Stimulated activated naive B cell treated with anti-CD40 and anti-IgM and Interleukin-4, amounts not matched to agents 10 μg/mL and 1 μg/mL and 100 μg/mL, for 72 hours (primary cell): ENCODE measurements at regions not wholly inside any gene's neighbourhood (a gene's known extent, or its start where the extent isn't known, plus 50 kb on each side); places are given as distances from the start of the nearest gene placed in this dataset.
A peak's percentile ranks its signal among the peaks of the same experiment; 100 is the strongest.
"Not testable (repeated sequence)": the region's sequence is repeated elsewhere in the genome, so short reads cannot be mapped to it uniquely, and the experiment has no call there.

Experiments used
- ATAC-seq, 2 donors: fragments of 150-1000 bp; cut with Tn5 transposase; replicated peaks; 2 replicates each; pipeline ENCODE4 v1.10.0; 2021; ENCODE audit warnings: moderate library complexity in 1 of 2
- DNase-seq: peaks from one replicate; pipeline ENCODE4 v3.0.0; 2021
- H3K27ac Mint-ChIP-seq: one replicate; pipeline ENCODE4 v1.8.0; 2022; ENCODE audit warnings: mild to moderate bottlenecking, mixed read lengths
- H3K27me3 Mint-ChIP-seq, 2 donors: one replicate each; pipeline ENCODE4 v1.8.0; 2022; ENCODE audit warnings: mixed read lengths in 2 of 2
- H3K36me3 Mint-ChIP-seq, 2 donors: one replicate each; pipeline ENCODE4 v1.8.0; 2022; ENCODE audit warnings: mixed read lengths in 2 of 2, mild to moderate bottlenecking in 1 of 2
- H3K4me1 Mint-ChIP-seq, 2 donors: one replicate each; pipeline ENCODE4 v1.8.0; 2022; ENCODE audit warnings: mixed read lengths in 2 of 2, mild to moderate bottlenecking in 1 of 2
- H3K4me3 Mint-ChIP-seq, 2 donors: one replicate each; pipeline ENCODE4 v1.8.0; 2022; ENCODE audit warnings: mild to moderate bottlenecking in 2 of 2, mixed read lengths in 2 of 2, moderate library complexity in 1 of 2
- H3K9me3 Mint-ChIP-seq, 2 donors: one replicate each; pipeline ENCODE4 v1.8.0; 2022; ENCODE audit warnings: mixed read lengths in 2 of 2, mild to moderate bottlenecking in 1 of 2

GRCh38 chr2:158866082-158866481 lies 71.0 kb downstream of the DAPL1 start:
- not testable (repeated sequence) for H3K36me3 Mint-ChIP-seq, H3K9me3 Mint-ChIP-seq, DNase-seq, H3K4me3 Mint-ChIP-seq, H3K4me1 Mint-ChIP-seq, H3K27me3 Mint-ChIP-seq, ATAC-seq, H3K27ac Mint-ChIP-seq

DNA sequence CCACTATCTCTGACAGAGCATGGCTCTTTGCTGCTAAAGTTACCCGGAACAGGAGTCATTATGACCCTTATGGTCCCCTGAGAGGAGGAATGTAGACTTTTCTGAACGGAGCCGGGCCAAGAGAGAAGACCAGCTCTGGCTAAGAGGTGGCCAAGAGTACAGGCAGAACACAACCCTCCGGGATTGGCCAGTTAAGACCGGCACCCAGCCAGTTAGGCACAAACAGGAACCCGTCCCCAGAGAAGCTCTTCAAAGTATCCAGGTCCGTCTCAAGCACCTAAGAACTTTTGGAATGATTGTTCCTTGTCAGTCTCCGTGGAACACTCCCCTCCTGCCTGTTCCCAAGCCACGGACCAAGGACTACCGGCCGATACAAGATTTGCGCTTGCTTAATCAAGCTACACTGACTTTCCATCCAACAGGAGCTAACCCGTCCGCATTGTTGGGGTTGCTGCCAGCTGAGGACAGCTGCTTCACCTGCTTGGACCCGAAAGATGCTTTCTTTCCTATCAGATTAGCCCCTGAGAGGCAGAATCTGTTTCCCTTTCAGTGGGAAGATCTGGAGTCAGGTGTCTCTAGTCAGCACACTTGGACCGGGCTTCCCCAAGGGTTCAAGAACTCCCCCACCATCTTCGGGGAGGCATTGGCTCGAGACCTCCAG lies 72.5 kb downstream of the DAPL1 start:
- not testable (repeated sequence) for H3K4me1 Mint-ChIP-seq, H3K4me3 Mint-ChIP-seq, ATAC-seq, H3K27ac Mint-ChIP-seq, H3K36me3 Mint-ChIP-seq, H3K27me3 Mint-ChIP-seq, H3K9me3 Mint-ChIP-seq, DNase-seq

DNA sequence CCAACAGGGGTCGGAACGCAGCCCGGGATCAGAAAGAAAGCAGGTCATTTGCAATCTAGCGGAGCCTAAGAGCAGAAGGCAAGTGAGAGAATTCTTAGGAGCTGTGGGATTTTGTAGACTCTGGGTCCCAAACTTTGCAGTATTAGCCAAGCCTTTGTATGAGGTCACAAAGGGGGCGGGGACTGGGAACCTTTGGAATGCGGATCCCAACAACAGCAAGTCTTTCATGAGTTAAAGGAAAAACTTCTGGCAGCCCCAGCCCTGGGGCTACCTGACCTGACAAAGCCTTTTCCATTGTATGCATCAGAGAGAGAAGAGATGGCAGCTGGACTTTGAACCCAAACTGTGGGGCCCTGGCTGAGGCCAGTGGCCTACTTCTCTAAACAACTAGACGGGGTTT lies 73.3 kb downstream of the DAPL1 start:
- not testable (repeated sequence) for H3K9me3 Mint-ChIP-seq, DNase-seq, H3K27me3 Mint-ChIP-seq, H3K36me3 Mint-ChIP-seq, H3K4me1 Mint-ChIP-seq, ATAC-seq, H3K4me3 Mint-ChIP-seq, H3K27ac Mint-ChIP-seq

DNA sequence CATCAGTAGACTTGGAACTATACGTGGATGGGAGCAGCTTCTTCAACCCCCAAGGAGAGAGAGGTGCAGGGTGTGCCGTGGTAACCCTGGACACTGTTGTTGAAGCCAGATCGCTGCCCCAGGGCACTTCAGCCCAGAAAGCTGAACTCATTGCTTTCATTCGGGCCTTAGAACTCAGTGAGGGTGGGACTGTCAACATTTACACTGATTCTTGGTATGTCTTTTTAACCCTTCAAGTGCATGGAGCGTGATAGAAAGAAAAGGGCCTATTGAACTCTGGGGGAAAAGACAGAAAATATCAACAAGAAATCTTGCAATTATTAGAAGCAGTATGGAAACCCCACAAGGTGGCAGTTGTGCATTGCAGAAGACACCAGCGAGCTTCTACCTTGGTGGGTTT lies 74.0 kb downstream of the DAPL1 start:
- H3K36me3 Mint-ChIP-seq, H3K4me3 Mint-ChIP-seq, H3K27me3 Mint-ChIP-seq, DNase-seq, ATAC-seq, H3K27ac Mint-ChIP-seq, H3K9me3 Mint-ChIP-seq, H3K4me1 Mint-ChIP-seq: not testable (repeated sequence)

- H3K27ac Mint-ChIP-seq, H3K36me3 Mint-ChIP-seq, H3K9me3 Mint-ChIP-seq, ATAC-seq, DNase-seq, H3K4me3 Mint-ChIP-seq, H3K4me1 Mint-ChIP-seq, H3K27me3 Mint-ChIP-seq: not testable (repeated sequence)
Measured at GRCh38 chr2:158869609-158870008, 74.5 kb downstream of the DAPL1 start.

- Mint-ChIP-seq H3K27me3 (peaks cover 3 to 6% of the 10 kb centered on the region in 2 donors), H3K9me3 (no peaks in the 10 kb centered on the region), H3K36me3 (no peaks in the 10 kb centered on the region), H3K4me1 (no peaks in the 10 kb centered on the region), H3K4me3 (no peak overlapping the region), H3K27ac (no peak overlapping the region)
- DNase-seq (no peak), ATAC-seq (no peak)
Measured at GRCh38 chr2:158878003-158878402, 82.9 kb downstream of the DAPL1 start.

DNA sequence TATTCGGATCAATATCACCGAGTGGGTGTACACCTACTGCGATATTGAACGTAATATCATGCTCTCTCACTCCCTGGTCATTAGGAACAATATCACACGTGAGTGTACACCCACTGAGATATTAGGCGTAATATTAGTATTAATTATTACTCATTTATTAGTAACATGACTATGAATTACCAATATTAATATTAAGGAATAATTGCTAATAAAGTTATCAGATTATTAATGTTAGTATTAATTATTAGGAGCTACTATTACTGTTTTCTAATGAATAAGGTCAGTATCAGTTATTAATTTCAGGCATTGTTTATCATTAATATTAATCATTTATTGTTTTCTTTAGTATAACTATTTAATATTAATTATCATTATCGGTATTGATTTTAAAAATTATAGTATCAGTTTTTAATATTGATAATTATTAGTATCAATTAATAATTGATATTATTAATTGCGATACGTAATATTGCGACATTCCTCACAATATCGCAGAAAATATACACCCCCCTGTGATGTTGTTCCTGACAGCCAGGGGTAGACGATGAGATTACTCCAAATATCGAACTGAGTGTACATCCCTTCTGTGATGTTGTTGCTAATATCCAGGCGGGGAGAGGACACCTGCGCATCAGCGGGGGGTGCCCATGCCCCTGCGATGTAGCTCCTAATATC lies 84.2 kb downstream of the DAPL1 start:
- H3K36me3 Mint-ChIP-seq = no peaks in the 10 kb centered on the region

DNA sequence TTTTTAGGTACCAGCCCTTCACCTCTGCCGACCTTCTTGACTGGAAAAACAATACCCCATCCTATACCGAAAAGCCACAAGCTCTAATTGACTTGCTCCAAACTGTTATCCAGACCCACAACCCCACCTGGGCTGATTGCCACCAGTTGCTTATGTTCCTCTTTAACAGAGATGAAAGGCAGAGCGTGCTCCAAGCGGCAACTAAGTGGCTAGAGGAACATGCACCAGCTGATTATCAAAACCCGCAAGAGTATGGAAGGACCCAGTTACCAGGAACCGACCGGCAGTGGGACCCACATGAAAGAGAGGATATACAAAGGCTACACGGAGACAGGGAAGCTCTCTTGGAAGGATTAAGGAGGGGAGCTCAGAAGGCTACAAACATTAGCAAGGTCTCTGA lies 86.1 kb upstream of the TANC1 start:
- Mint-ChIP-seq H3K27me3 (peaks cover 9 to 12% of the 10 kb centered on the region in 2 donors), H3K9me3 (no peaks in the 10 kb centered on the region), H3K36me3 (no peaks in the 10 kb centered on the region)

More for the DNA sequence above, 84.2 kb downstream of the DAPL1 start:
- no peaks in the 10 kb centered on the region for H3K9me3 Mint-ChIP-seq
- H3K4me1 Mint-ChIP-seq = no peaks in the 10 kb centered on the region
- no peak for DNase-seq
- ATAC-seq = no peak
- no peak overlapping the region for H3K4me3 Mint-ChIP-seq
- no peak overlapping the region for H3K27ac Mint-ChIP-seq
- peaks cover 3 to 6% of the 10 kb centered on the region in 2 donors for H3K27me3 Mint-ChIP-seq

DNA sequence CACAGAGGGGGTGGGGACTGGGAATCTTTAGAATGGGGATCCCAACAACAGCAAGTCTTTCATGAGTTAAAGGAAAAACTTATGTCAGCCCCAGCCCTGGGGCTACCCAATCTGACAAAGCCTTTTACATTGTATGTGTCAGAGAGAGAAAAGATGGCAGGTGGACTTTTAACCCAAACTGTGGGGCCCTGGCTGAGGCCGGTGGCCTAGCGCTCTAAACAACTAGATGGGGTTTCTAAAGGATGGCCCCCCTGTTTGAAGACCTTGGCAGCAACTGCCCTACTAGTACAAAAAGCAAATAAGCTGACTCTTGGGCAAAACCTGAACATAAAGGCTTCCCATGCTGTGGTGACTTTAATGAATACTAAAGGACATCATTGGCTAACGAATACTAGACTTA lies 83.9 kb upstream of the TANC1 start:
- H3K36me3 Mint-ChIP-seq, ATAC-seq, H3K4me3 Mint-ChIP-seq, DNase-seq, H3K4me1 Mint-ChIP-seq, H3K27ac Mint-ChIP-seq, H3K9me3 Mint-ChIP-seq: not testable (repeated sequence)
- peaks cover 9 to 12% of the 10 kb centered on the region in 2 donors for H3K27me3 Mint-ChIP-seq

More for the DNA sequence above, 86.1 kb upstream of the TANC1 start:
- no peak overlapping the region for H3K4me3 Mint-ChIP-seq
- H3K4me1 Mint-ChIP-seq = peaks cover 0 to 5% of the 10 kb centered on the region in 2 donors
- no peak overlapping the region for H3K27ac Mint-ChIP-seq
- no peak for ATAC-seq
- DNase-seq = no peak

DNA sequence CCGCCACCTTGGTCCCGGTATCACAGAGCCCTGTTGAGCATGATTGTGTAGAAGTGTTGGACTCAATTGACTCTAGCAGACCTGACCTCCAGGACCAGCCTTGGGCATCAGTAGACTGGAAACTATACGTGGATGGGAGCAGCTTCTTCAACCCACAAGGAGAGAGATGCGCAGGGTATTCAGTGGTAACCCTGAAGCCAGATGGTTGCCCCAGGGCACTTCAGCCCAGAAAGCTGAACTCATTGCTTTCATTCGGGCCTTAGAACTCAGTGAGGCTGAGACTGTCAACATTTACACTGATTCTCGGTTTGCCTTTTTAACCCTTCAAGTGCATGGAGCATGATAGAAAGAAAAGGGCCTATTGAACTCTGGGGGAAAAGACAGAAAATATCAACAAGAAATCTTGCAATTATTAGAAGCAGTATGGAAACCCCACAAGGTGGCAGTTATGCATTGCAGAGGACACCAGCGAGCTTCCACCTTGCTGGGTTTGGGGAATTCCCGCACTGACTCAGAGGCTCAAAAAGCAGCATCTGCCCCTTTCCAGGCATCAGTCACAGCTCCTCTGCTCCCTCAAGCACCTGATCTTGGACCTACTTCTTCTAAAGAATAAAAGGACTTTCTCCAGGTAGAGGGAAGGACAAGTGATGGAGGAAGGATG lies 83.3 kb upstream of the TANC1 start:
- not testable (repeated sequence) for H3K27ac Mint-ChIP-seq, ATAC-seq, H3K4me3 Mint-ChIP-seq, H3K9me3 Mint-ChIP-seq, H3K36me3 Mint-ChIP-seq, H3K4me1 Mint-ChIP-seq
- peak; percentile 20 for DNase-seq
- peaks cover 9 to 12% of the 10 kb centered on the region in 2 donors for H3K27me3 Mint-ChIP-seq

GRCh38 chr2:158885679-158886050 lies 82.8 kb upstream of the TANC1 start:
- not testable (repeated sequence) for DNase-seq, H3K36me3 Mint-ChIP-seq, H3K9me3 Mint-ChIP-seq, H3K4me3 Mint-ChIP-seq, H3K4me1 Mint-ChIP-seq, H3K27ac Mint-ChIP-seq, ATAC-seq
- H3K27me3 Mint-ChIP-seq = peaks cover 9 to 12% of the 10 kb centered on the region in 2 donors

DNA sequence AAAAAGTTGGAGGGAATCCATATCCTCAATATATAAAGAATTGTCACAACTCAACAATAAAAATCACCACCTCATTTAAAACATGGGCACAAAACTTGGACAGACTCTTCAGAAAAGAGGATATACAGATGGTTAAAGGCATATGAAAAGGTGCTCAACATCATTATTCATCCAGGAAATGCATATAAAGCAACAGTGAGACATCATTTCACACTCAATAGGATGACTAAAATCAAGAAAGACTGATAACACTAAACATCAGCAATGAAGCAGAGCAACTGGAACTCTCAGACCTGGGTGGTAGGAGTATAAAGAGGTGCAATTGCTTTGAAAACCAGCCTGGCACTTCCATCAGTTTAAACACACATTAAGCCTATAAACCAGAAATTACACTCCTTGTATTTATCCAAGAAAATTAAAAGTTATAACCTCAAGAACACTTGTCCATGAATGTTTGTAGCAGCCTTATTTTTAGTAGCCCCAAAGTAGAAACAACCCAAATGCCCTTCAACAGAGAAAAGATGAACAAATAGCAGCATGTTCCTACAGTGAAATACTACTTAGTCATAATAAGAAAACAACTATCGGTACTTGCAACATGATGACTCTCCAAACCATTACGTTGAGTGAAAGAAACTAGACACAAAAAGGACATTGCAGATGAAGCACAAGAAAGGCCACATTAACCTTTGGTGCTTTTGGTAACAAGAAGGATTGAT lies 79.1 kb upstream of the TANC1 start:
- H3K27me3 Mint-ChIP-seq = peaks cover 7 to 14% of the 10 kb centered on the region in 2 donors
- no peaks in the 10 kb centered on the region for H3K9me3 Mint-ChIP-seq
- H3K27ac Mint-ChIP-seq = no peak overlapping the region
- no peaks in the 10 kb centered on the region for H3K36me3 Mint-ChIP-seq
- no peak for DNase-seq
- peaks cover 1 to 5% of the 10 kb centered on the region in 2 donors for H3K4me1 Mint-ChIP-seq
- no peak overlapping the region for H3K4me3 Mint-ChIP-seq
- no peak for ATAC-seq

GRCh38 chr2:158890296-158890905 lies 78.0 kb upstream of the TANC1 start:
- Mint-ChIP-seq H3K36me3 (no peaks in the 10 kb centered on the region), H3K9me3 (no peaks in the 10 kb centered on the region), H3K4me1 (peaks cover under 1 to 1% of the 10 kb centered on the region in 2 donors), H3K27me3 (peaks cover 7 to 14% of the 10 kb centered on the region in 2 donors), H3K27ac (no peak overlapping the region), H3K4me3 (no peak overlapping the region)
- ATAC-seq (no peak), DNase-seq (no peak)

- Mint-ChIP-seq H3K36me3 (no peaks in the 10 kb centered on the region), H3K4me1 (peaks cover 0 to 1% of the 10 kb centered on the region in 2 donors), H3K27ac (no peak overlapping the region), H3K4me3 (no peak overlapping the region), H3K9me3 (no peaks in the 10 kb centered on the region), H3K27me3 (peaks cover 0 to 8% of the 10 kb centered on the region in 2 donors)
- DNase-seq (no peak), ATAC-seq (no peak)
Measured at GRCh38 chr2:158893026-158893425, 75.4 kb upstream of the TANC1 start.
